ENCODE measurements at regions not wholly inside any gene's neighbourhood (a gene's known extent, or its start where the extent isn't known, plus 50 kb on each side); places are given as distances from the start of the nearest gene placed in this dataset.

GRCh38 chr6:26187981-26188635 lies 100.9 kb downstream of the HFE start:
- no peak for TF ChIP-seq CTCF (IDR thresholded peaks at IDR 0.05; ENCODE audit: low read depth, low read length)
- TF ChIP-seq EZH2phosphoT487 (IDR thresholded peaks at IDR 0.05; ENCODE audit: low read depth): no peak
